Astrocyte (in vitro differentiated cells and primary cell): ENCODE measurements at regions not wholly inside any gene's neighbourhood (a gene's known extent, or its start where the extent isn't known, plus 50 kb on each side); places are given as distances from the start of the nearest gene placed in this dataset.

ENCODE experiments used
- DNase-seq: peaks from one replicate; pipeline ENCODE4 v3.0.0-alpha.2; 2010; ENCODE audit warnings: low read depth
- FAIRE-seq: peaks from 2 replicates; lab custom pipeline; 2011; peaks lifted over from hg19 to GRCh38; lab: Jason Lieb, UNC
- H2AFZ ChIP-seq: 2 replicates; pipeline ENCODE4 v1.6.0; 2012; ENCODE audit warnings: low read depth, low read length, inconsistent platforms
- H3K27ac ChIP-seq: 2 replicates; pipeline ENCODE4 v1.5.1; 2011; ENCODE audit warnings: low read depth, low read length, inconsistent platforms
- H3K27me3 ChIP-seq: 2 replicates; pipeline ENCODE4 v1.6.0; 2011; ENCODE audit warnings: low read length, inconsistent platforms; ENCODE audit not compliant: insufficient read depth
- H3K36me3 ChIP-seq: 2 replicates; pipeline ENCODE4 v1.5.1; 2011; ENCODE audit warnings: low read length, inconsistent platforms; ENCODE audit not compliant: insufficient read depth
- H3K4me1 ChIP-seq: 2 replicates; pipeline ENCODE4 v1.5.1; 2011; ENCODE audit warnings: low read length, inconsistent platforms; ENCODE audit not compliant: insufficient read depth
- H3K4me2 ChIP-seq: 2 replicates; pipeline ENCODE4 v1.6.0; 2012; ENCODE audit warnings: low read length, inconsistent platforms
- H3K4me3 ChIP-seq: 2 replicates; pipeline ENCODE4 v1.5.1; 2011; ENCODE audit warnings: low read depth, mild to moderate bottlenecking, low read length, inconsistent platforms; ENCODE audit not compliant: insufficient read depth
- H3K79me2 ChIP-seq: 2 replicates; pipeline ENCODE4 v1.6.0; 2012; ENCODE audit warnings: mild to moderate bottlenecking, low read length, inconsistent platforms; ENCODE audit not compliant: insufficient read depth
- H3K9ac ChIP-seq: 2 replicates; pipeline ENCODE4 v1.6.0; 2012; ENCODE audit warnings: mild to moderate bottlenecking, low read length, inconsistent platforms
- H3K9me3 ChIP-seq: 2 replicates; pipeline ENCODE4 v1.5.1; 2012; ENCODE audit warnings: low read depth, mild to moderate bottlenecking, low read length, inconsistent platforms; ENCODE audit not compliant: insufficient read depth
- H4K20me1 ChIP-seq: 2 replicates; pipeline ENCODE4 v1.6.0; 2012; ENCODE audit warnings: low read length, inconsistent platforms; ENCODE audit not compliant: insufficient read depth
- H3K27ac Mint-ChIP-seq: one replicate; pipeline ENCODE4 v1.8.0; 2021; ENCODE audit warnings: mild to moderate bottlenecking, mixed read lengths; ENCODE audit not compliant: unreplicated experiment
- H3K27me3 Mint-ChIP-seq: one replicate; pipeline ENCODE4 v1.8.0; 2021; ENCODE audit warnings: low read depth, mixed read lengths; ENCODE audit not compliant: unreplicated experiment
- H3K36me3 Mint-ChIP-seq: one replicate; pipeline ENCODE4 v1.8.0; 2021; ENCODE audit warnings: low read depth, mixed read lengths; ENCODE audit not compliant: unreplicated experiment
- H3K4me1 Mint-ChIP-seq: one replicate; pipeline ENCODE4 v1.8.0; 2021; ENCODE audit warnings: low read depth, mixed read lengths; ENCODE audit not compliant: unreplicated experiment
- H3K4me3 Mint-ChIP-seq: one replicate; pipeline ENCODE4 v1.8.0; 2021; ENCODE audit warnings: mild to moderate bottlenecking, moderate library complexity, mixed read lengths; ENCODE audit not compliant: unreplicated experiment
- H3K9me3 Mint-ChIP-seq: one replicate; pipeline ENCODE4 v1.8.0; 2021; ENCODE audit warnings: mild to moderate bottlenecking, mixed read lengths; ENCODE audit not compliant: unreplicated experiment
- CTCF ChIP-seq: IDR thresholded peaks from 2 replicates; pipeline ENCODE4 v1.5.1; 2011; ENCODE audit warnings: low read depth, mild to moderate bottlenecking, inconsistent platforms, low read length, moderate library complexity; ENCODE audit not compliant: insufficient read depth
- EZH2 ChIP-seq: IDR thresholded peaks from 2 replicates; pipeline ENCODE4 v1.6.1; 2012; ENCODE audit warnings: mild to moderate bottlenecking, low read length, inconsistent platforms; ENCODE audit not compliant: insufficient read depth

GRCh38 chr3:61438253-61439121 is 122.9 kb upstream of the PTPRG start:
- Histone ChIP-seq H3K4me3 (no peak overlapping the region), H3K36me3 (no peaks in the 10 kb centered on the region), H3K27ac (no peak overlapping the region), H3K79me2 (no peaks in the 10 kb centered on the region), H3K9ac (no peak overlapping the region), H3K4me1 (no peaks in the 10 kb centered on the region), H3K9me3 (no peaks in the 10 kb centered on the region), H4K20me1 (no peaks in the 10 kb centered on the region), H3K4me2 (no peak overlapping the region), H2AFZ (no peak overlapping the region), H3K27me3 (no peaks in the 10 kb centered on the region)
- Mint-ChIP-seq H3K4me1 (peaks cover 2% of the 10 kb centered on the region), H3K27ac (no peak overlapping the region), H3K27me3 (no peaks in the 10 kb centered on the region), H3K9me3 (no peaks in the 10 kb centered on the region), H3K36me3 (no peaks in the 10 kb centered on the region), H3K4me3 (no peak overlapping the region)
- no peak for TF ChIP-seq EZH2
- no peak for TF ChIP-seq CTCF
- FAIRE-seq (no peak), DNase-seq (no peak)

GRCh38 chr3:61439122-61439458 is 122.3 kb upstream of the PTPRG start:
- no peaks in the 10 kb centered on the region for H4K20me1 ChIP-seq
- H3K27me3 Mint-ChIP-seq, result no peaks in the 10 kb centered on the region

More at GRCh38 chr3:61439122-61439458, 122.3 kb upstream of the PTPRG start:
- H3K9me3 Mint-ChIP-seq, result no peaks in the 10 kb centered on the region
- TF ChIP-seq EZH2, result no peak
- TF ChIP-seq CTCF, result no peak
- H3K79me2 ChIP-seq, result no peaks in the 10 kb centered on the region
- H3K4me3 ChIP-seq, result no peak overlapping the region
- no peaks in the 10 kb centered on the region for H3K27me3 ChIP-seq
- FAIRE-seq (no peak), DNase-seq (no peak)
- no peaks in the 10 kb centered on the region for H3K4me1 ChIP-seq
- peaks cover 5% of the 10 kb centered on the region for H3K4me1 Mint-ChIP-seq
- no peaks in the 10 kb centered on the region for H3K36me3 ChIP-seq
- no peak overlapping the region for H3K9ac ChIP-seq
- H3K27ac Mint-ChIP-seq, result no peak overlapping the region
- H3K36me3 Mint-ChIP-seq, result no peaks in the 10 kb centered on the region
- H2AFZ ChIP-seq, result no peak overlapping the region
- no peak overlapping the region for H3K27ac ChIP-seq
- H3K4me2 ChIP-seq, result no peak overlapping the region
- no peak overlapping the region for H3K4me3 Mint-ChIP-seq
- H3K9me3 ChIP-seq, result no peaks in the 10 kb centered on the region
